A172 (cell line): ENCODE measurements at regions not wholly inside any gene's neighbourhood (a gene's known extent, or its start where the extent isn't known, plus 50 kb on each side); places are given as distances from the start of the nearest gene placed in this dataset.
A peak's percentile ranks its signal among the peaks of the same experiment; 100 is the strongest.

Experiments
- DNase-seq: peaks from one replicate; pipeline ENCODE4 v3.0.0-alpha.2; 2015; ENCODE audit warnings: low spot score

- no peak for DNase-seq
Observed at GRCh38 chr10:54993148-54993547, 192.1 kb upstream of the PCDH15 start.

GRCh38 chr10:54985732-54986131, 184.7 kb upstream of the PCDH15 start:
- peak; percentile 6 for DNase-seq

GRCh38 chr10:54983255-54983654, 182.2 kb upstream of the PCDH15 start:
- no peak for DNase-seq

GRCh38 chr10:54962134-54962900, 161.3 kb upstream of the PCDH15 start:
- no peak for DNase-seq

GRCh38 chr10:54961040-54961439, 160.0 kb upstream of the PCDH15 start:
- no peak for DNase-seq

- DNase-seq, result no peak
Observed at GRCh38 chr10:54958844-54959243, 157.8 kb upstream of the PCDH15 start.

GRCh38 chr10:54947605-54948004, 146.6 kb upstream of the PCDH15 start:
- DNase-seq, result no peak

GRCh38 chr10:54940418-54940817, 139.4 kb upstream of the PCDH15 start:
- no peak for DNase-seq

GRCh38 chr10:54914049-54914448, 113.0 kb upstream of the PCDH15 start:
- DNase-seq, result no peak

GRCh38 chr10:54909165-54909564, 108.1 kb upstream of the PCDH15 start:
- DNase-seq, result no peak

GRCh38 chr10:54908019-54908418, 107.0 kb upstream of the PCDH15 start:
- DNase-seq, result no peak

- DNase-seq, result no peak
Observed at GRCh38 chr10:54906940-54907339, 105.9 kb upstream of the PCDH15 start.

GRCh38 chr10:54905578-54906192, 104.7 kb upstream of the PCDH15 start:
- DNase-seq, result no peak

- DNase-seq, result no peak
Observed at GRCh38 chr10:54904833-54905232, 103.8 kb upstream of the PCDH15 start.

GRCh38 chr10:54903745-54904144, 102.7 kb upstream of the PCDH15 start:
- DNase-seq, result no peak

- DNase-seq, result no peak
Observed at GRCh38 chr10:54900584-54900983, 99.6 kb upstream of the PCDH15 start.

- DNase-seq, result no peak
Observed at GRCh38 chr10:54880996-54881395, 80.0 kb upstream of the PCDH15 start.

- peak; percentile 26 for DNase-seq
Observed at GRCh38 chr10:54869022-54869421, 68.0 kb upstream of the PCDH15 start.

- DNase-seq, result no peak
Observed at GRCh38 chr10:54866666-54867065, 65.6 kb upstream of the PCDH15 start.

GRCh38 chr10:54854843-54855242, 53.8 kb upstream of the PCDH15 start:
- no peak for DNase-seq

- DNase-seq, result no peak
Observed at GRCh38 chr10:54854389-54854788, 53.4 kb upstream of the PCDH15 start.

GRCh38 chr10:54853883-54854282, 52.9 kb upstream of the PCDH15 start:
- DNase-seq, result no peak
